Karpas-422 (cell line): ENCODE measurements at regions not wholly inside any gene's neighbourhood (a gene's known extent, or its start where the extent isn't known, plus 50 kb on each side); places are given as distances from the start of the nearest gene placed in this dataset.

Experiments
- DNase-seq: peaks from one replicate; pipeline ENCODE4 v3.0.0-alpha.2; 2015
- H2AFZ ChIP-seq: fragments of 200-600 bp; sonication (generic); 2 replicates; pipeline ENCODE4 v1.6.1; 2014; ENCODE audit warnings: antibody characterized with exemption, low read length, mixed read lengths
- H3K27ac ChIP-seq: fragments of 200-600 bp; sonication (generic); 2 replicates; pipeline ENCODE4 v1.5.1; 2014; ENCODE audit warnings: mild to moderate bottlenecking, low read length, moderate library complexity
- H3K27me3 ChIP-seq: fragments of 200-600 bp; sonication (generic); 2 replicates; pipeline ENCODE4 v1.6.1; 2014; ENCODE audit warnings: low read length, mixed read lengths
- H3K36me3 ChIP-seq: fragments of 200-600 bp; sonication (generic); 2 replicates; pipeline ENCODE4 v1.6.1; 2014; ENCODE audit warnings: low read length, mixed read lengths; ENCODE audit not compliant: insufficient read depth
- H3K4me1 ChIP-seq: fragments of 200-600 bp; sonication (generic); 2 replicates; pipeline ENCODE4 v1.6.1; 2014; ENCODE audit warnings: mild to moderate bottlenecking, low read length, mixed read lengths
- H3K4me2 ChIP-seq: fragments of 200-600 bp; sonication (generic); 2 replicates; pipeline ENCODE4 v1.6.1; 2014; ENCODE audit warnings: low read length, low read depth, mild to moderate bottlenecking; ENCODE audit not compliant: poor library complexity, severe bottlenecking
- H3K4me3 ChIP-seq: fragments of 200-600 bp; sonication (generic); 2 replicates; pipeline ENCODE4 v1.5.1; 2014; ENCODE audit warnings: mild to moderate bottlenecking, antibody characterized with exemption, low read length, mixed read lengths
- H3K79me2 ChIP-seq: fragments of 200-600 bp; sonication (generic); 2 replicates; pipeline ENCODE4 v1.6.1; 2014; ENCODE audit warnings: mild to moderate bottlenecking, low read length, mixed read lengths
- H3K9ac ChIP-seq: fragments of 200-600 bp; sonication (generic); 2 replicates; pipeline ENCODE4 v1.6.0; 2014; ENCODE audit warnings: low read length
- H3K9me2 ChIP-seq: fragments of 200-600 bp; sonication (generic), shearing (Covaris generic); replicated peaks from 2 replicates; pipeline ENCODE4 v1.6.0; 2014; ENCODE audit warnings: mild to moderate bottlenecking, low read length, moderate library complexity; ENCODE audit not compliant: insufficient read depth
- H3K9me3 ChIP-seq: fragments of 300-700, 200-600 bp; sonication (generic); 2 replicates; pipeline ENCODE4 v1.6.1; 2014; ENCODE audit warnings: low read length, mixed read lengths
- H4K20me1 ChIP-seq: fragments of 200-600 bp; sonication (generic); 2 replicates; pipeline ENCODE4 v1.6.1; 2014; ENCODE audit warnings: mild to moderate bottlenecking, antibody characterized with exemption, low read length, low read depth; ENCODE audit not compliant: insufficient read depth

- no peak for DNase-seq
- Histone ChIP-seq H3K27ac (no peak overlapping the region), H3K36me3 (no peaks in the 10 kb centered on the region), H2AFZ (no peak overlapping the region), H3K9me2 (no peaks in the 10 kb centered on the region), H4K20me1 (no peaks in the 10 kb centered on the region), H3K79me2 (no peaks in the 10 kb centered on the region), H3K27me3 (no peaks in the 10 kb centered on the region), H3K4me3 (no peak overlapping the region), H3K9ac (no peak overlapping the region), H3K4me2 (no peak overlapping the region), H3K9me3 (no peaks in the 10 kb centered on the region), H3K4me1 (0 out of 2 replicates have a peak, but pooled peaks cover 4% of the 10 kb centered on the region)
Measured at GRCh38 chr20:9981829-9982228, 53.0 kb upstream of the ANKEF1 start.

- Histone ChIP-seq H3K79me2 (no peaks in the 10 kb centered on the region), H3K4me2 (peak overlapping the region; percentile 32), H2AFZ (no peak overlapping the region), H3K9ac (no peak overlapping the region), H3K36me3 (no peaks in the 10 kb centered on the region), H3K9me2 (no peaks in the 10 kb centered on the region), H3K9me3 (no peaks in the 10 kb centered on the region), H3K27ac (no peak overlapping the region), H4K20me1 (no peaks in the 10 kb centered on the region), H3K27me3 (no peaks in the 10 kb centered on the region), H3K4me3 (no peak overlapping the region), H3K4me1 (0 out of 2 replicates have a peak, but pooled peaks cover 4% of the 10 kb centered on the region)
- DNase-seq = peak; percentile 92
Measured at GRCh38 chr20:9978397-9979004, 56.3 kb upstream of the ANKEF1 start.

GRCh38 chr20:9977629-9978028 is 57.2 kb upstream of the ANKEF1 start:
- Histone ChIP-seq H3K9me2 (no peaks in the 10 kb centered on the region), H3K4me1 (0 out of 2 replicates have a peak, but pooled peaks cover 4% of the 10 kb centered on the region), H3K4me3 (no peak overlapping the region), H3K27ac (no peak overlapping the region), H3K79me2 (no peaks in the 10 kb centered on the region), H2AFZ (no peak overlapping the region), H4K20me1 (no peaks in the 10 kb centered on the region), H3K4me2 (no peak overlapping the region), H3K27me3 (no peaks in the 10 kb centered on the region), H3K9ac (no peak overlapping the region), H3K36me3 (no peaks in the 10 kb centered on the region), H3K9me3 (no peaks in the 10 kb centered on the region)
- no peak for DNase-seq

GRCh38 chr20:9974324-9974723 is 60.5 kb upstream of the ANKEF1 start:
- peak; percentile 54 for DNase-seq
- H3K36me3 ChIP-seq = no peaks in the 10 kb centered on the region

GRCh38 chr20:9971746-9972145 is 63.0 kb upstream of the ANKEF1 start:
- H3K27ac ChIP-seq = no peak overlapping the region
- no peaks in the 10 kb centered on the region for H3K27me3 ChIP-seq
- no peak overlapping the region for H3K4me3 ChIP-seq
- no peaks in the 10 kb centered on the region for H3K4me1 ChIP-seq
- H3K9me3 ChIP-seq = no peaks in the 10 kb centered on the region
- no peak for DNase-seq
- no peak overlapping the region for H3K9ac ChIP-seq
- no peaks in the 10 kb centered on the region for H3K9me2 ChIP-seq
- no peaks in the 10 kb centered on the region for H3K79me2 ChIP-seq
- no peak overlapping the region for H3K4me2 ChIP-seq
- H3K36me3 ChIP-seq = no peaks in the 10 kb centered on the region
- H2AFZ ChIP-seq = no peak overlapping the region
- H4K20me1 ChIP-seq = no peaks in the 10 kb centered on the region

More at GRCh38 chr20:9974324-9974723, 60.5 kb upstream of the ANKEF1 start:
- Histone ChIP-seq H3K27me3 (no peaks in the 10 kb centered on the region), H4K20me1 (no peaks in the 10 kb centered on the region), H2AFZ (no peak overlapping the region), H3K9ac (no peak overlapping the region), H3K9me2 (no peaks in the 10 kb centered on the region), H3K79me2 (no peaks in the 10 kb centered on the region), H3K4me2 (no peak overlapping the region), H3K4me1 (0 out of 2 replicates have a peak, but pooled peaks cover 4% of the 10 kb centered on the region), H3K9me3 (no peaks in the 10 kb centered on the region), H3K4me3 (no peak overlapping the region), H3K27ac (no peak overlapping the region)

- no peak for DNase-seq
- no peak overlapping the region for H3K27ac ChIP-seq
Measured at GRCh38 chr20:9969626-9970025, 65.2 kb upstream of the ANKEF1 start.

GRCh38 chr20:9968015-9968414 is 66.8 kb upstream of the ANKEF1 start:
- no peak overlapping the region for H3K27ac ChIP-seq
- H3K9me3 ChIP-seq = no peaks in the 10 kb centered on the region
- H2AFZ ChIP-seq = no peak overlapping the region
- no peaks in the 10 kb centered on the region for H3K79me2 ChIP-seq
- H3K4me2 ChIP-seq = no peak overlapping the region
- DNase-seq = no peak
- no peaks in the 10 kb centered on the region for H3K9me2 ChIP-seq
- no peak overlapping the region for H3K9ac ChIP-seq
- no peaks in the 10 kb centered on the region for H3K27me3 ChIP-seq
- H3K36me3 ChIP-seq = no peaks in the 10 kb centered on the region
- no peaks in the 10 kb centered on the region for H4K20me1 ChIP-seq
- H3K4me3 ChIP-seq = no peak overlapping the region
- H3K4me1 ChIP-seq = no peaks in the 10 kb centered on the region

More at GRCh38 chr20:9969626-9970025, 65.2 kb upstream of the ANKEF1 start:
- Histone ChIP-seq H3K9me3 (no peaks in the 10 kb centered on the region), H3K4me2 (no peak overlapping the region), H3K4me1 (no peaks in the 10 kb centered on the region), H3K27me3 (no peaks in the 10 kb centered on the region), H3K9me2 (no peaks in the 10 kb centered on the region), H3K9ac (no peak overlapping the region), H3K79me2 (no peaks in the 10 kb centered on the region), H2AFZ (no peak overlapping the region), H4K20me1 (no peaks in the 10 kb centered on the region), H3K36me3 (no peaks in the 10 kb centered on the region), H3K4me3 (no peak overlapping the region)

GRCh38 chr20:9966966-9967365 is 67.8 kb upstream of the ANKEF1 start:
- no peaks in the 10 kb centered on the region for H4K20me1 ChIP-seq
- H3K9ac ChIP-seq = no peak overlapping the region
- H3K4me3 ChIP-seq = no peak overlapping the region
- H3K4me1 ChIP-seq = no peaks in the 10 kb centered on the region
- no peaks in the 10 kb centered on the region for H3K36me3 ChIP-seq
- peak; percentile 69 for DNase-seq
- H2AFZ ChIP-seq = no peak overlapping the region
- no peaks in the 10 kb centered on the region for H3K79me2 ChIP-seq
- H3K27me3 ChIP-seq = no peaks in the 10 kb centered on the region
- H3K27ac ChIP-seq = no peak overlapping the region
- no peaks in the 10 kb centered on the region for H3K9me2 ChIP-seq
- H3K4me2 ChIP-seq = no peak overlapping the region
- no peaks in the 10 kb centered on the region for H3K9me3 ChIP-seq
